ENCODE measurements at regions not wholly inside any gene's neighbourhood (a gene's known extent, or its start where the extent isn't known, plus 50 kb on each side); places are given as distances from the start of the nearest gene placed in this dataset.

DNA sequence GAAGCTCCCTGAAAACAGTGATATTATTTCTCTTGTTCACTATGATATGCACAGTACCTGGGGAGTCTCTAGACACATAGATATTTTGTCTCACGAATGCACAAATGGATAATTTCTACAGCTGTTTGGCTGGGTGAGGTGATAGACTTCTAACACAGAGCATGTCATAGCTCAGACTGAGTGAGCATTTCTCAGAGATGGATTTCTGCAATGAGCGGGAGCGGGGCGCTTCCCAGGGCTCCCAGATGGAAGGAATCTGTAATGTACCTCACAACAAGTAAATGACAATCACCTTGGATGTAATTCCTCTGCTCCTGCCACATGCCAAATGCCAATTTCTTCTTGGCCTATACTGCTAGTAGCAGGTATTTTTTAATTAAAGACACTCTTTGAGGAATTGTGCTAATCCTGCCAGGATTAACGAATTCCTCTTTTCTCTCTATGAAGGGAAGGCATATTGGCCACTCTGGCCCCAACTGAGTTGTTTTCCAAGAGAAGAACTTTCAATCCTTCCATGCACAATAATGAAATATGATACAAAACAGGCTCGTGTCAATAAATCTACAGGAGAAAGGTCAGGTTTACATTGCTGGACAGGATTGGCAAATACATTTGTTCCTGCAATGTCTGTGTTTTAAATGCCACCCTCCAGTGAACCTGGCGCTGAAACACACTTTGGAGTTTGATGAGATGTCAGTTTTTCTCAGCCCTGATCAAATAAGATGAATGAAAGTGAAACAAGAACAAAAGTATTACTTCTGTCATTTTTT lies 185.3 kb downstream of the CBLN1 start:
- Mint-ChIP-seq H3K9me3 (peaks cover 9 to 11% of the 10 kb centered on the region in 2 donors), H3K27ac (no peak overlapping the region), H3K36me3 (no peaks in the 10 kb centered on the region)
- no peak for ATAC-seq
- no peak for DNase-seq (ENCODE audit: low spot score in 2 of 2)

DNA sequence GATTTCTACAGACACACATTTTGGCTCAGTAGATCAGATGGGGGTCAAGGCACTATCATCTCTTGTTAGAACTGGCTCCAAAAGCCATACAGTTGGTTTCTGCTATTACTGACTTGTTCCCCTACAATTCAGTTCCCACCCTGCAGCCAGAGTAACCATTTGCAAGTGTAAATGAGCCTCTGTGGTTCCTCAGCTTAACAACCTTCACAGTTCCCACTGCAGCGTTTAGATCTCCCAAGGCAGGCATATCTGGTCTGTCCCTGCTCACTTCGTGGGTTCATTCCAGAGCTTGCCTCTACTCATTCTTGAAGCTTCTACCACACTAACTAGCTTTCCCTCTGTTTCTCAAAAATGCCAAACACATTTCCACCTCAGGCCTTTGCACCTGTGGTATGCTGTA lies 186.1 kb downstream of the CBLN1 start:
- H3K36me3 Mint-ChIP-seq, result no peaks in the 10 kb centered on the region
- ATAC-seq (no peak), DNase-seq (ENCODE audit: low spot score in 2 of 2) (no peak)
- peaks cover 4 to 6% of the 10 kb centered on the region in 2 donors for H3K9me3 Mint-ChIP-seq
- H3K27ac Mint-ChIP-seq, result no peak overlapping the region

DNA sequence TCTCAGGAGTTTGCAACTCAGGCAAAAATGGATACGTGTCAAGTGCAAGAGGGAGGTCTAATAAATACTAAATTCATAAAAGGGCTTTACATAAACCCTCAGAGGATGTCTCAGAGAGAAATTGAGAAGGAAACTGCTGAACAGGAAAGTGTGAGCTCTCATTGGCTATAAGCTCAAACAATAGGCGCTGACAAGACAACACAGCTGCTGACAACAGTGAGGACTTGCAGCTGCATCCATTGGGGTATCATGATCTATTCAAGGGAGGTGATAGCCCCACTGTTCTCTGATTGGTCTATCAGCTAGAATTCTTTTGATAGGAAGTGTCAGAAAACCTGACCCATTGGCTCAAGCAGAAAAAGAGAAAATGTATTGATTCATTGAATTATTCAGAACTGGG lies 187.2 kb downstream of the CBLN1 start:
- DNase-seq (ENCODE audit: low spot score in 2 of 2) (no peak), ATAC-seq (no peak)
- Mint-ChIP-seq H3K36me3 (no peaks in the 10 kb centered on the region), H3K27ac (no peak overlapping the region), H3K9me3 (peaks cover 4 to 6% of the 10 kb centered on the region in 2 donors)

DNA sequence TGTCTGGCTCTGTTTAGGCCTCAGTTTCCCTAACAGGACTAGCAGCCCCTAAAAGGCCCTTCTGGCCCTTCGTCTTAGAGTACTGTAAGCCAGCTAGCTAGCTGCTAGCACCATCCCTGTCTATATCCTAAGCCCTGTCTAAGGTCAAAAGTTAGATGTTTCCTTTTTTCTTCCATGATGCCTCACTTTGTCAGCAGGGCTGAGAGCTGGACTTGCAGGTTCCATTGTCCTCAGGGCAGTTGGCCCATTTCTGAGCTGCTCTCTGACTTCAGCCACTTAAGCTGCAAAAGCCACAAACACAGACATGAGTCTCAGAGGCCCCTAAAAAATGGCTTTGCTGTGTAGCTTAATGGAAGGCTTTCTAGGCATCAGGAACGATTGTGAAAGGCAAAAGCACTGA lies 187.7 kb downstream of the CBLN1 start:
- no peak overlapping the region for H3K27ac Mint-ChIP-seq
- DNase-seq (ENCODE audit: low spot score in 2 of 2), result no peak
- H3K9me3 Mint-ChIP-seq, result peaks cover 4 to 10% of the 10 kb centered on the region in 2 donors
- ATAC-seq, result no peak
- no peaks in the 10 kb centered on the region for H3K36me3 Mint-ChIP-seq

DNA sequence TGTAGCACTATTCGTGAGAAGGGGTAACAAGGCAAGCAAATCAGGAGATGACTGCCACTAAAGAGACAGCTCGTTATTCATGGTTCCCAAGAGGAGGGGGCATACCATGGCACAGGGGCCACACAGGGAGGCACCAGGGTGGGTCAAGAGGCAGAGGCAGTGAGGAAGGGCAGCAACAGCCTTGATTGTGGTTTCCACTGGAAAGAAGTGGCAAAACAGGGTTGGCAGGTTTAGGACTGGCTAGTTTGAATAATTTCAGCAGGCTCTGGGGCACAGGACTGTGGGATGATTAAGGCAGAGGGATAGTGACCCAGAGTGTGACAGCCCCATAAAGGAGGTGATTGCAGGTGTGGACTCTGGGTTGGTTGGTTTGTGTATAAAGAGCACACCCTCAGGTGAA lies 188.9 kb downstream of the CBLN1 start:
- no peak overlapping the region for H3K27ac Mint-ChIP-seq
- no peak for ATAC-seq
- no peak for DNase-seq (ENCODE audit: low spot score in 2 of 2)
- peaks cover 4 to 10% of the 10 kb centered on the region in 2 donors for H3K9me3 Mint-ChIP-seq
- no peaks in the 10 kb centered on the region for H3K36me3 Mint-ChIP-seq

DNA sequence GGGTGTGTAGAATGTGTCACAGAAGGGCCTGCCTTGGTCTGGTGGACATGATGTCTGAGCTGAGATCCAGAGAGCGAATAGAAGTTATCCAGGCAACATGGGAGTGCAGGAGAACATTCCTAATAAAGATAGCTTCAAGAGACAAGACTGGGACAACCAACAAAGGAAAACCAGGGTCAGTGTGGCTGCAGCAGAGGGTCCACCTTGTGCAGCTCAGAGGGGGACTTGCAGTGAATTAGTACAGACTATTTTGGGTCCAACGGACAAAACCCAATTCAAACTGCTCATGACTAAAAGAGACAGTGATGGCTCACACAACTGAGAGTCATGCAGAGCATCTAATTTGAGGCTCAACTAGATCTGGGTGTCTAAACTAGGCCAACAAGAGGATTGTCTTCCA lies 192.1 kb downstream of the CBLN1 start:
- ATAC-seq, result no peak
- no peak for DNase-seq (ENCODE audit: low spot score in 2 of 2)
- H3K9me3 Mint-ChIP-seq, result peaks cover 9 to 14% of the 10 kb centered on the region in 2 donors
- no peak overlapping the region for H3K27ac Mint-ChIP-seq
- H3K36me3 Mint-ChIP-seq, result peaks cover 7 to 8% of the 10 kb centered on the region in 2 donors

GRCh38 chr16:49089039-49089438 lies 192.6 kb downstream of the CBLN1 start:
- peaks cover 7 to 10% of the 10 kb centered on the region in 2 donors for H3K36me3 Mint-ChIP-seq
- peaks cover 14 to 19% of the 10 kb centered on the region in 2 donors for H3K9me3 Mint-ChIP-seq
- H3K27ac Mint-ChIP-seq, result no peak overlapping the region
- ATAC-seq (no peak), DNase-seq (ENCODE audit: low spot score in 2 of 2) (no peak)

DNA sequence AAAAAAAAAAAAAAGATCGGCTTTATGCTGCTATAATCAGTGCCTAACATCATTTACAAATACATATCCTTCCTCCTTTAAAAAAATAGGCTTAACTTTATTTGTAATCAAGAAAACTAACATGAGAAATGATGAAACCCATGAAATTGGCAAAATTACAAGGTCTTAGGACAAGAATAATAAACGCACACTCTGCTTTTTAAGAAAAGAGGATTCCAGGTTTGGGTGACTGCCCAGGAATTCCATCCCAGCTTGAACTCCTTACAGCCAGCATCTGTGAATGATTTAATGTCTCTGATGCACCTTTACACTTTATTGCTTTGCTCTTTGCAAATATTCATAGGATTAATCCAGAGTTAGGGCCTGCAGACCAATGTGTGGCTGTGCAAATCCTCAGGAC lies 196.0 kb downstream of the CBLN1 start:
- DNase-seq (ENCODE audit: low spot score in 2 of 2) (no peak), ATAC-seq (no peak)
- H3K27ac Mint-ChIP-seq, result no peak overlapping the region
- peaks cover 7 to 10% of the 10 kb centered on the region in 2 donors for H3K36me3 Mint-ChIP-seq
- peaks cover 19 to 21% of the 10 kb centered on the region in 2 donors for H3K9me3 Mint-ChIP-seq

DNA sequence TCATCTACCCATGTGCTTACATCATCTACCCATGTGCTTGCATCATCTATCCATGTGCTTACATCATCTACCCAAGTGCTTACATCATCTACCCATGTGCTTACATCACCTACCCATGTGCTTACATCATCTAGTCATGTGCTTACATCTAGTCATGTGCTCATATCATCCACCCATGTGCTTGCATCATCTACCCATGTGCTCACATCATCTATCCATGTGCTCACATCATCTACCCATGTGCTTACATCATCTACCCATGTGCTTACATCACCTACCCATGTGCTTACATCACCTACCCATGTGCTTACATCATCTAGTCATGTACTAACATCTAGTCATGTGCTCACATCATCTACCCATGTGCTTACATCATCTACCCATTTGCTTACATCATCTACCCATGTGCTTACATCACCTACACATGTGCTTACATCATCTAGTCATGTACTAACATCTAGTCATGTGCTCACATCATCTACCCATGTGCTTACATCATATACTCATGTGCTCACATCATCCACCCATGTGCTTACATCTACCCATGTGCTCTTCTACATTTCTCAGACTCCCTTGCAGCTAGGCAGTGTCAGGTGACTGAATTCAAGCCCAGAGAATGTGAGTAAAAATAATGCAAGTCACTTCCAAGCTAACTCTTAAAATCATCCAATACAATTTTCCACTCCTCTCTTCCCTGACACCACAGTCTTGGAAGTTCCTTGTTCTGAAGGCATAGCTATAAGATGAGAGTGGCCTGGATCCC lies 196.8 kb downstream of the CBLN1 start:
- DNase-seq (ENCODE audit: low spot score in 2 of 2) (no peak), ATAC-seq (no peak)
- Mint-ChIP-seq H3K27ac (no peak overlapping the region), H3K36me3 (peaks cover 7 to 10% of the 10 kb centered on the region in 2 donors), H3K9me3 (peaks cover 19 to 26% of the 10 kb centered on the region in 2 donors)

DNA sequence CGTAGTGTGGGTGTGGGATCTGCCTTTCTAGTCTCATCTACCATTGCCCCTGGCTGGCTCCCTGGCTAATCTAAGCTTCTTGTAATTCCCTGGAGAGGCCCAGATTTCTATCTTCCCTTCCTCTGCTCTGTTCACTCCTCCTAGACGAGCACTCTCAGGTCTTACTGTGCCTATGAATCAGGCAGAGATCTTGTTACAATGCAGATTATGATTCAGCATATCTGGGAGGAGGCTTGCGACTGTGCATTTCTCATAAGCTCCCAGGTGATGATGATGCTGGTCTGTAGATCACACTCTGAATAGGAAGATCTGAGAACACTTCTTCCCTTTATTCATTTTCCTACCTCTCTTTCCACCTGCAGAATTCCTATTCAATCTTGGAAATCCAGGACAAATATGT lies 200.1 kb downstream of the CBLN1 start:
- Mint-ChIP-seq H3K9me3 (peaks cover 19 to 28% of the 10 kb centered on the region in 2 donors), H3K27ac (no peak overlapping the region), H3K36me3 (peaks cover 7 to 10% of the 10 kb centered on the region in 2 donors)
- no peak for DNase-seq (ENCODE audit: low spot score in 2 of 2)
- no peak for ATAC-seq

DNA sequence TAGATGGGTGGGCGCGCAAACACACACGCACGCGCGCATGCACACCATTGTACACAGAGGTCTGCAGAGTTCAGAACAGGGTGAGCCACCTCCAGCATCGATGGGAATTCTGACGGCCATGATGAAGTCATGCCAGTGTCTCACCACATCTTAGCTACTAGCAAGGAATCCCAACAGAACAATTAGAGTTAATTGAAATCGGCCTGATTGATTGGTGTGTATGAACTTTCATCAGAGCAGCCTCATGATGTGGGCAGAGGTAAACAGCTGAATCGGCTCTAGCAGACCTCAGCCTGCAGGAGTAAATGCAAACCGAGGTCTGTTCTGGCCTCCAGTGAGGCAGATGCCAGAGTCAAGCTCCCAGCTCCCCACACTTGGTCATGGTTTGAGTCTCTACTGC lies 200.6 kb downstream of the CBLN1 start:
- ATAC-seq, result no peak
- DNase-seq (ENCODE audit: low spot score in 2 of 2), result no peak
- Mint-ChIP-seq H3K36me3 (peaks cover 7 to 10% of the 10 kb centered on the region in 2 donors), H3K9me3 (peaks cover 19 to 28% of the 10 kb centered on the region in 2 donors), H3K27ac (no peak overlapping the region)

DNA sequence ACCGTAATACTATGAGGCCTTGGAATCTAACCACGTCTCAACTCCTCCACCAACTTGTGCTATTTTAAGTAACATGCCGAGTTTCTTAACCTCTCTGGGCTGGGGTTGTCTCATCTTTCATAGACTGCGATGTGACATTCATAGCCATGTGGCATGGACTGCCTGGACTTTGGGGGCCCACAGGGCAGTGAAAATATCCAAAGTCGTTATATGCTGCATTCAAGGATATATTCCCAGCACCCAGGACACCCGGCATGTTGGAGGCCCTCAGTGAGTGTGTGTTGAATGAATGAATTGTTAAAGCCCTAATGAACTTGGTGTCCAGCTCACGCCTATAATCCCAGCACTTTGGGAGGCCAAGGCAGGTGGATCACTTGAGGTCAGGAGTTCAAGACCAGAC lies 203.1 kb downstream of the CBLN1 start:
- DNase-seq (ENCODE audit: low spot score in 2 of 2) (no peak), ATAC-seq (no peak)
- Mint-ChIP-seq H3K27ac (no peak overlapping the region), H3K36me3 (no peaks in the 10 kb centered on the region), H3K9me3 (peaks cover 4 to 14% of the 10 kb centered on the region in 2 donors)

DNA sequence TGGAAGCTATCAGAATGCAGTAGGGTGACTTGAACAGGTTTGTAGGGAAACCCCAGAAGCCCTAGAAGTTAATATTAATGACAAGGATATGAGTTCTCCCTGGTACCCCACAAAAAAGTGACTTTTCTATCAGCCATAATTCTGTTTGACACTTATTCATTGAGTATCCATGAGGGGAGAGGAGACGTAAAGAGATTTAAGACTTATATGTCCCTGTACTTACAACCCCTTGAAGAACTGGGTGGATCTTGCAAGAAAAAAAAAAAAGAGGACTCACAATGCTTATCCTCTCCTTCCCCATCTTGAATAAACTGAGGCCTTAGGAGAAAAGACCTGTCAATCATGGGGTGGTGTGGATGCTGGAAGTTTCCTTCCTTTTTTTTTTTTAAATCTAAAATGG lies 203.5 kb downstream of the CBLN1 start:
- no peak for DNase-seq (ENCODE audit: low spot score in 2 of 2)
- H3K36me3 Mint-ChIP-seq, result no peaks in the 10 kb centered on the region
- no peak for ATAC-seq
- no peak overlapping the region for H3K27ac Mint-ChIP-seq
- H3K9me3 Mint-ChIP-seq, result peaks cover 4 to 14% of the 10 kb centered on the region in 2 donors

DNA sequence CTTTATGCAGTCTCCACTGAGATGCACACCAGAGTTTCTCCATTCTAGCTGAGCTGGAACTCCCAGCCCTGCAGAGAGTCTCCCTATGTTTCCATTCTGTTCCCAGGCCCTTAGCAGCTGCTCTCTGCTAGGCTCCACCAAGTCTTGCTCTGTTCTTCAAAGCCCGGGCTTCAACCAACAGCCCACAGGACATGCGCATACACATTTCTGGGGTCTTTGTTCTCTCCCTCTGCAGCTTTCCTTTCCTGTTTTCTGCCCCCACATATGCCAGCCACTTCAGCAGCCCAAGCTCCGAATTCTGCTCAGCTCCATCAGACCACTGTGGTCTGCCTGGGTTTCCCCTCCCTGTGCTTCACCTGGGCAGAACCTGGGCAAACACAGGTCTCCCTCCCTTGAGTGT lies 205.9 kb downstream of the CBLN1 start:
- ATAC-seq, result no peak
- H3K27ac Mint-ChIP-seq, result no peak overlapping the region
- H3K36me3 Mint-ChIP-seq, result no peaks in the 10 kb centered on the region
- DNase-seq (ENCODE audit: low spot score in 2 of 2), result no peak
- H3K9me3 Mint-ChIP-seq, result peaks cover 0 to 16% of the 10 kb centered on the region in 2 donors

DNA sequence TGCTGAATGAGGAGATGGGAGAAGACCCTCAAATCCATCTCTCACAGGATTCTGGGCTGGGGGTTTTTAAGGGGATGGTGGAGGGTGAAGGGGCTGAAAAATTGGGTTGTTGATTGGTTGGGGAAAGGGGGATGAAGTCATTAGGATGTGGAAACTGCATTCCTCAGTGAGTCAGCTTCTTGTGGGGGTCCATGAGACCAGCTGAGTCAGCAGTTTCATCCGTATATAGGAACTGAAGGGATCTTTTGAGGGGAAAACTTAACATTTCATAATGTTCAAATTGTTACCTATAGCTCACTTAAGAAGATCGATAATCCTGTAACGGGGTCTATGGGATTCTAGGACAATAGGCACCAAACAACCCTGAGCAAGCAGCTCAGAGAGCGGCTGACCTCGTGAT lies 213.4 kb downstream of the CBLN1 start:
- Mint-ChIP-seq H3K27ac (no peak overlapping the region), H3K9me3 (peaks cover 4 to 6% of the 10 kb centered on the region in 2 donors), H3K36me3 (no peaks in the 10 kb centered on the region)
- no peak for DNase-seq (ENCODE audit: low spot score in 2 of 2)
- ATAC-seq, result no peak

DNA sequence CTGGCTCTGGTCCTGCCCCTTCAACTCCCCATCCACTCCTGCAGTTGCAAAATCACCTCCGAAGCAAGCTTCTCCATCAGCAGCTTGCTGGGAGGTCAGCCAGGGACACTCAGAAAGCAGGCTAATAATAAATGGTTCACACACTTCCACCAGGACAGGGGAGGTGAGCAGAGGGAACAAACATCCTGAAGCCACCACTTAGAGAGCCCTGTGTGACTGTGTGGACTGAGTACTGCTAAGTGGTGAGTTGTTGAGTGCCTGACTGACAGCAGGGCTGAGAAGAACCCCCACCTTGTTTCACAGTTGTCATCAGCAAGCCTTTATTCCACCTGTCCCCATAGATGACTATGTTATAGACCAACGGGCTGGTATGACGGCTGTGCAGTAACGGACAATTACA lies 213.9 kb downstream of the CBLN1 start:
- Mint-ChIP-seq H3K36me3 (no peaks in the 10 kb centered on the region), H3K9me3 (peaks cover 5 to 6% of the 10 kb centered on the region in 2 donors), H3K27ac (no peak overlapping the region)
- ATAC-seq, result no peak
- DNase-seq (ENCODE audit: low spot score in 2 of 2), result no peak

- Mint-ChIP-seq H3K36me3 (no peaks in the 10 kb centered on the region), H3K27ac (no peak overlapping the region), H3K9me3 (peaks cover 0 to 10% of the 10 kb centered on the region in 2 donors)
- ATAC-seq (no peak), DNase-seq (ENCODE audit: low spot score in 2 of 2) (no peak)
Observed at GRCh38 chr16:49061137-49061714, 220.4 kb downstream of the CBLN1 start.
